IMR-90 (cell line): ENCODE measurements at regions not wholly inside any gene's neighbourhood (a gene's known extent, or its start where the extent isn't known, plus 50 kb on each side); places are given as distances from the start of the nearest gene placed in this dataset.
A peak's percentile ranks its signal among the peaks of the same experiment; 100 is the strongest.

ENCODE experiments used
- ATAC-seq: fragments of 200-7000 bp; cut with Tn5 transposase; 2 replicates; pipeline ENCODE4 v1.9.1; 2020; ENCODE audit warnings: low read depth, mild to moderate bottlenecking, moderate library complexity
- BruUV-seq: library from RNA; stranded (reverse); fragments of 400-500 nt; replicated peaks from 2 replicates; lab custom pipeline; 2021; lab: Mats Ljungman, UMichigan
- CTCF ChIA-PET: fragments of 300-600 bp; formaldehyde crosslinking; extraction: SDS; loops from one replicate; lab custom pipeline; 2021; ENCODE audit warnings: antibody characterized with exemption; lab: Yijun Ruan, JAX
- POLR2A ChIA-PET: fragments of 300-600 bp; sonication (Branson Sonifier 250); formaldehyde crosslinking; loops from one replicate; lab custom pipeline; 2022; ENCODE audit warnings: antibody characterized with exemption; ENCODE audit not compliant: unreplicated experiment; lab: Charles Lee
- DNase-seq: peaks from one replicate; pipeline ENCODE4 v3.0.0; 2013
- H2AFZ ChIP-seq: replicated peaks from 2 replicates; pipeline ENCODE3; 2013; ENCODE audit warnings: low read length, mild to moderate bottlenecking; ENCODE audit not compliant: poor library complexity
- H2AK5ac ChIP-seq: 2 replicates; pipeline ENCODE4 v1.6.1; 2013; ENCODE audit warnings: low read depth, low read length, inconsistent platforms
- H2AK9ac ChIP-seq: replicated peaks from 2 replicates; pipeline ENCODE3; 2013; ENCODE audit warnings: mild to moderate bottlenecking, low read depth, low read length, moderate library complexity; ENCODE audit not compliant: poor library complexity
- H2BK120ac ChIP-seq: 2 replicates; pipeline ENCODE4 v1.6.1; 2013; ENCODE audit warnings: low read depth, low read length, inconsistent platforms
- H2BK15ac ChIP-seq: 3 replicates; pipeline ENCODE4 v1.6.1; 2013; ENCODE audit warnings: low read depth, low read length, inconsistent platforms
- H2BK20ac ChIP-seq: 2 replicates; pipeline ENCODE4 v1.6.1; 2013; ENCODE audit warnings: low read depth, mild to moderate bottlenecking, inconsistent platforms, low read length, moderate library complexity
- H2BK5ac ChIP-seq: 2 replicates; pipeline ENCODE4 v1.6.1; 2013; ENCODE audit warnings: mild to moderate bottlenecking, low read depth, low read length, inconsistent platforms; ENCODE audit not compliant: poor library complexity, severe bottlenecking
- H3K14ac ChIP-seq: replicated peaks from 2 replicates; pipeline ENCODE4 v1.6.1; 2013; ENCODE audit warnings: low read depth, low read length, inconsistent platforms
- H3K18ac ChIP-seq: 2 replicates; pipeline ENCODE4 v1.6.1; 2013; ENCODE audit warnings: low read depth, low read length, control low read depth
- H3K23ac ChIP-seq: 2 replicates; pipeline ENCODE4 v1.6.1; 2013; ENCODE audit warnings: low read depth, low read length, inconsistent platforms
- H3K27ac ChIP-seq: 2 replicates; pipeline ENCODE4 v1.5.1; 2013; ENCODE audit warnings: mild to moderate bottlenecking, control low read depth, low read length; ENCODE audit not compliant: insufficient read depth
- H3K27me3 ChIP-seq: 2 replicates; pipeline ENCODE4 v1.6.1; 2013; ENCODE audit warnings: low read length; ENCODE audit not compliant: control insufficient read depth, insufficient read depth
- H3K36me3 ChIP-seq: 2 replicates; pipeline ENCODE4 v1.6.1; 2013; ENCODE audit warnings: low read length, mixed read lengths; ENCODE audit not compliant: control insufficient read depth, insufficient read depth
- H3K4ac ChIP-seq: 2 replicates; pipeline ENCODE4 v1.6.1; 2013; ENCODE audit warnings: low read depth, low read length, inconsistent platforms
- H3K4me1 ChIP-seq: 2 replicates; pipeline ENCODE4 v1.6.1; 2013; ENCODE audit warnings: low read length, mixed read lengths; ENCODE audit not compliant: control insufficient read depth, insufficient read depth
- H3K4me2 ChIP-seq: 2 replicates; pipeline ENCODE4 v1.6.1; 2013; ENCODE audit warnings: low read depth, mild to moderate bottlenecking, control low read depth, low read length, moderate library complexity
- H3K4me3 ChIP-seq: 2 replicates; pipeline ENCODE4 v1.5.1; 2013; ENCODE audit warnings: low read depth, mild to moderate bottlenecking, control low read depth, low read length, moderate library complexity; ENCODE audit not compliant: insufficient read depth
- H3K56ac ChIP-seq: 2 replicates; pipeline ENCODE4 v1.6.1; 2013; ENCODE audit warnings: low read length, inconsistent platforms; ENCODE audit not compliant: insufficient read depth; ENCODE audit errors: extremely low read depth
- H3K79me1 ChIP-seq, 2 experiments: 2 replicates each; pipeline ENCODE4 v1.6.1; 2013; ENCODE audit warnings: low read length in 2 of 2, inconsistent platforms in 1 of 2, low read depth in 1 of 2
- H3K9ac ChIP-seq: 2 replicates; pipeline ENCODE4 v1.6.1; 2013; ENCODE audit warnings: low read depth, low read length, control low read depth
- H3K9me1 ChIP-seq: 2 replicates; pipeline ENCODE4 v1.6.1; 2013; ENCODE audit warnings: low read length, inconsistent platforms; ENCODE audit not compliant: insufficient read depth
- H3K9me3 ChIP-seq: 2 replicates; pipeline ENCODE4 v1.6.1; 2013; ENCODE audit warnings: low read length; ENCODE audit not compliant: control insufficient read depth, insufficient read depth
- H4K20me1 ChIP-seq: 2 replicates; pipeline ENCODE4 v1.6.1; 2013; ENCODE audit warnings: low read length, inconsistent platforms; ENCODE audit not compliant: insufficient read depth
- H4K5ac ChIP-seq: 2 replicates; pipeline ENCODE4 v1.6.1; 2013; ENCODE audit warnings: mild to moderate bottlenecking, low read depth, low read length, control low read depth
- H4K8ac ChIP-seq, 2 experiments: 2 replicates each; pipeline ENCODE4 v1.6.1; 2013; ENCODE audit warnings: low read depth in 2 of 2, low read length in 2 of 2, control low read depth in 1 of 2, inconsistent platforms in 1 of 2
- H4K91ac ChIP-seq: 2 replicates; pipeline ENCODE4 v1.6.1; 2013; ENCODE audit warnings: low read depth, low read length, inconsistent platforms; ENCODE audit not compliant: insufficient read depth
- BHLHE40 ChIP-seq: fragments of 150-350 bp; IDR thresholded peaks from 2 replicates; pipeline ENCODE4 v1.6.1; 2016; ENCODE audit warnings: mild to moderate bottlenecking, low read depth, low read length
- CEBPB ChIP-seq: IDR thresholded peaks from 2 replicates; pipeline ENCODE4 v1.6.1; 2012; ENCODE audit warnings: low read depth, low read length, improper control_type of control experiment
- CTCF ChIP-seq: conservative IDR thresholded peaks from 2 replicates; pipeline ENCODE4 v1.5.1; 2012; ENCODE audit warnings: mild to moderate bottlenecking, low read depth, low read length, improper control_type of control experiment
- ELK1 ChIP-seq: fragments of 150-350 bp; IDR thresholded peaks from 2 replicates; pipeline ENCODE4 v1.6.1; 2016; ENCODE audit warnings: low read depth, mild to moderate bottlenecking, low read length, moderate library complexity, borderline replicate concordance
- FOS ChIP-seq: fragments of 150-350 bp; IDR thresholded peaks from 2 replicates; pipeline ENCODE4 v1.6.1; 2016; ENCODE audit warnings: low read depth, low read length
- MAZ ChIP-seq: IDR thresholded peaks from 2 replicates; pipeline ENCODE4 v1.6.1; 2012; ENCODE audit warnings: low read depth, mild to moderate bottlenecking, low read length, improper control_type of control experiment, moderate library complexity, borderline replicate concordance
- RCOR1 ChIP-seq: IDR thresholded peaks from 2 replicates; pipeline ENCODE4 v1.6.1; 2012; ENCODE audit warnings: mild to moderate bottlenecking, low read length, improper control_type of control experiment; ENCODE audit not compliant: insufficient replicate concordance
- WGBS, 2 experiments: methylation state at CpG; one replicate each; pipeline versions ENCODE4 v1.1.5 to v1.1.7; 2013; ENCODE audit warnings: missing lambda C conversion rate in 2 of 2; ENCODE audit not compliant: insufficient read length in 1 of 2; ENCODE audit errors: extremely low coverage in 2 of 2; 5-methylcytosine and 5-hydroxymethylcytosine counted together
- dilution Hi-C: fragments of 300-500 bp; cut with HindIII; formaldehyde crosslinking; loops from one replicate; pipeline ENCODE4 v1.14.3; 2018; ENCODE audit warnings: low sequenced_read_pairs; ENCODE audit not compliant: unreplicated experiment
- in situ Hi-C: fragments of 300-500 bp; cut with MboI; formaldehyde crosslinking; loops from 3 replicates; pipeline ENCODE4 v1.14.3; 2019; ENCODE audit warnings: low sequenced_read_pairs, inconsistent platforms, mixed read lengths
- intact Hi-C: fragments of 100-400 bp; cut with micrococcal nuclease; formaldehyde crosslinking; loops from 2 replicates; pipeline ENCODE4 v1.10.0; 2022

- no peak overlapping the region for H2BK120ac ChIP-seq
- H2BK20ac ChIP-seq, result no peak overlapping the region
- no peaks in the 10 kb centered on the region for H3K27me3 ChIP-seq
- WGBS, 2 experiments, result 42% methylated on average over 2 of the region's 3 CpGs; no CpG with 5 or more reads in 1 of the 2 experiments
- H2BK5ac ChIP-seq, result no peak overlapping the region
- intact Hi-C loops, result loop anchor here (5.0 kb wide), 1 partner anchor 74 kb away; no protein-coding TSS in a partner anchor
- no peak overlapping the region for H3K18ac ChIP-seq
- H2AK5ac ChIP-seq, result no peak overlapping the region
- no peak overlapping the region for H3K27ac ChIP-seq
- H2BK15ac ChIP-seq, result 0 out of 3 replicates have a peak overlapping the region, but pooled peaks have one; percentile 9
- dilution Hi-C loops, result no loop called here
- H3K23ac ChIP-seq, result no peak overlapping the region
- H4K5ac ChIP-seq, result no peak overlapping the region
- H3K36me3 ChIP-seq, result no peaks in the 10 kb centered on the region
- H4K20me1 ChIP-seq, result no peaks in the 10 kb centered on the region
- no peak overlapping the region for H3K9ac ChIP-seq
- ChIA-PET CTCF (interaction anchor here (0.6 kb wide), 1 partner anchor 94 kb away, joined by 3 read pairs; no protein-coding TSS in a partner anchor), POLR2A (no interaction called here)
- no peak overlapping the region for H2AK9ac ChIP-seq
- H3K9me3 ChIP-seq, result peaks cover 4% of the 10 kb centered on the region
- peak; percentile 46; the same call in 1 of the 2 replicates for TF ChIP-seq CEBPB
- TF ChIP-seq RCOR1, result peak; percentile 96
- no peak for TF ChIP-seq CTCF
- TF ChIP-seq FOS, result peak; percentile 38; the same call in 1 of the 2 replicates
- no peak for TF ChIP-seq BHLHE40
- no peak for TF ChIP-seq MAZ
- TF ChIP-seq ELK1, result no peak
- no peak overlapping the region for H4K91ac ChIP-seq
- no peak overlapping the region for H3K56ac ChIP-seq
- no peak overlapping the region for H3K4me3 ChIP-seq
- 0 out of 4 replicates have a peak overlapping the region, but pooled peaks of 1 of the 2 experiments have one; percentile 12 for H4K8ac ChIP-seq
- peak; percentile 87 for ATAC-seq
- H2AFZ ChIP-seq, result no peak overlapping the region
- H3K4me2 ChIP-seq, result no peak overlapping the region
- no peak overlapping the region for H3K14ac ChIP-seq
- no TSS peak for BruUV-seq
- in situ Hi-C loops, result no loop called here
- H3K4me1 ChIP-seq, result peaks cover 10% of the 10 kb centered on the region
- peaks cover 10% of the 10 kb centered on the region for H3K9me1 ChIP-seq
- DNase-seq, result peak; percentile 93
- H3K4ac ChIP-seq, result no peak overlapping the region
- no peaks in the 10 kb centered on the region for H3K79me1 ChIP-seq
Measured at GRCh38 chr13:44125943-44126469, 246.3 kb downstream of the LACC1 start.
